BLaER1 (cell line): ENCODE measurements at regions not wholly inside any gene's neighbourhood (a gene's known extent, or its start where the extent isn't known, plus 50 kb on each side); places are given as distances from the start of the nearest gene placed in this dataset.
"Not testable (repeated sequence)": the region's sequence is repeated elsewhere in the genome, so short reads cannot be mapped to it uniquely, and the experiment has no call there.

Experiments
- H3K27ac ChIP-seq: shearing (Covaris generic); formaldehyde crosslinking; 2 replicates; pipeline ENCODE4 v1.8.1; 2022
- H3K27me3 ChIP-seq: shearing (Covaris generic); formaldehyde crosslinking; 2 replicates; pipeline ENCODE4 v1.8.1; 2022
- H3K36me3 ChIP-seq: shearing (Covaris generic); formaldehyde crosslinking; 2 replicates; pipeline ENCODE4 v1.8.1; 2022
- H3K4me1 ChIP-seq: shearing (Covaris generic); formaldehyde crosslinking; 2 replicates; pipeline ENCODE4 v1.8.1; 2022
- H3K4me2 ChIP-seq: shearing (Covaris generic); formaldehyde crosslinking; 2 replicates; pipeline ENCODE4 v1.8.1; 2022
- H3K4me3 ChIP-seq: shearing (Covaris generic); formaldehyde crosslinking; 2 replicates; pipeline ENCODE4 v1.8.1; 2022
- H3K9ac ChIP-seq: shearing (Covaris generic); formaldehyde crosslinking; 2 replicates; pipeline ENCODE4 v1.8.1; 2022
- H3K9me3 ChIP-seq: shearing (Covaris generic); formaldehyde crosslinking; 2 replicates; pipeline ENCODE4 v1.8.1; 2022
- H4K20me1 ChIP-seq: shearing (Covaris generic); formaldehyde crosslinking; 2 replicates; pipeline ENCODE4 v1.8.1; 2022
- Cebpa-rat ChIP-seq: shearing (Covaris generic); IDR thresholded peaks from 2 replicates; pipeline ENCODE4 v1.8.1; 2022

DNA sequence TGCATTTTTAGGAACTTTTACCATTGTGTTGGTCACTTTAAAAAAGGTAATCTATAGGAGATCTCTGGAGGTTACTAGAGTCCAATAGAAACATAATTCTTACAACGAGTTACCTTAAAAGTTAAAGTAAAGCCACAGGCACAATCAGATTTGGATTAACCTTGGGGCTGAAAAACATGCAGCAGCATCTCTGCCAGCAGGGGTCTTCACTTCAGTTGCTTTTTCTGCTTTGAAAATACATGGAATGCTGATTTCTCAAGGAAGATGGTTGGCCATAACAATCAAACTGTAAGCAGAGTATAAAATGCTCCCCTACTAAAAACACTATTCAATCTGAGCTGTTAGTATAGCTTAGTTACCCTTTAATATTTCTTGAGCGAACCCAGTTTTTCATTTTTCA, 1072.3 kb upstream of the PCDH10 start:
- Histone ChIP-seq H3K4me3 (no peak overlapping the region), H3K4me1 (no peaks in the 10 kb centered on the region), H3K4me2 (no peak overlapping the region), H3K9me3 (no peaks in the 10 kb centered on the region), H4K20me1 (no peaks in the 10 kb centered on the region), H3K36me3 (no peaks in the 10 kb centered on the region), H3K27ac (no peak overlapping the region), H3K9ac (no peak overlapping the region), H3K27me3 (no peaks in the 10 kb centered on the region)
- no peak for TF ChIP-seq Cebpa-rat

DNA sequence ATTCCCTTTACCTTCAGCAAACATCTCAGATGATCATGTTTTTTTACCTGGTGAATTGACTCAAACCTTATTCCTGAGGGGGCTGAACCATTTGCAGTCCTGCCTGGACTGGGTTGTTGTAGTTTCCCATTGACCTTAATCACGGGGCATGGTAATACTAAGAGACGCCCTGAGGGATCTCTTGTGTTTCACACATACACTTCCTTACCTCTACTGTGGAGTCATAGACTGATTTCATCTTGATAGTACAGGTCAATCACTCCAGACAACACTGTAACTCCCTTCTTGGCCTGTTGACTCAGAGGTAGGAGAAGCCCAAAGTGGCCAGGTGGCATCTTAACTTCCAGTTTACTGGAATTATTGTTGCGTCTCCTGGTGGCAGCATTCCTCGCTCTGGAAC, 1064.0 kb upstream of the PCDH10 start:
- H3K36me3 ChIP-seq = no peaks in the 10 kb centered on the region
- H3K4me2 ChIP-seq = no peak overlapping the region
- no peak overlapping the region for H3K4me3 ChIP-seq
- no peak overlapping the region for H3K9ac ChIP-seq
- no peaks in the 10 kb centered on the region for H3K27me3 ChIP-seq
- H3K9me3 ChIP-seq = no peaks in the 10 kb centered on the region
- no peaks in the 10 kb centered on the region for H4K20me1 ChIP-seq
- no peaks in the 10 kb centered on the region for H3K4me1 ChIP-seq
- no peak for TF ChIP-seq Cebpa-rat
- H3K27ac ChIP-seq = no peak overlapping the region

DNA sequence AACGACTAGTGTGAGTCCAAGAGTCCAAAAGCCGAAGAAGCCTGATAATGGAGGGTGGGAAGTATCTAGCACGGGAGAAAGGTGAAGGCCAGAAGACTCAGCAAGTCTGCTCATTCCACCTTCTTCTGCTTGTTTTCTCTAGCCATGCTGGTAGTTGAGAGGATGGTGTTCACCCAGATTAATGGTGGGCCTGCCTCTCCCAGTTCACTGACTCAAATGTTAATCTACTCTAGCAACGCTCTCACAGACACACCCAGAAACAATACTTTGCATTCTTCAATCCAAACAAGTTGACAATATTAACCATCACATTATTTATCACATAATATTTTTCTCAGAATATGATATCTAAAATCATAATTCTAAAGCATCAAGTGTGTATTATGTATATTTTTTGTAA, 1055.1 kb upstream of the PCDH10 start:
- Histone ChIP-seq H3K36me3 (no peaks in the 10 kb centered on the region), H3K4me1 (no peaks in the 10 kb centered on the region), H3K27me3 (no peaks in the 10 kb centered on the region), H3K4me2 (no peak overlapping the region), H3K9ac (no peak overlapping the region), H3K27ac (no peak overlapping the region), H3K4me3 (no peak overlapping the region), H3K9me3 (no peaks in the 10 kb centered on the region; the same call in 1 of the 2 replicates), H4K20me1 (no peaks in the 10 kb centered on the region)
- TF ChIP-seq Cebpa-rat = no peak

GRCh38 chr4:132097041-132097440, 1052.1 kb upstream of the PCDH10 start:
- H3K36me3 ChIP-seq = no peaks in the 10 kb centered on the region
- H3K4me1 ChIP-seq = no peaks in the 10 kb centered on the region
- H3K27ac ChIP-seq = no peak overlapping the region
- TF ChIP-seq Cebpa-rat = no peak
- no peak overlapping the region for H3K4me3 ChIP-seq
- H3K9ac ChIP-seq = no peak overlapping the region
- H3K27me3 ChIP-seq = no peaks in the 10 kb centered on the region
- H3K4me2 ChIP-seq = no peak overlapping the region
- no peaks in the 10 kb centered on the region for H4K20me1 ChIP-seq
- H3K9me3 ChIP-seq = no peaks in the 10 kb centered on the region; the same call in 1 of the 2 replicates

- Histone ChIP-seq H3K27ac (no peak overlapping the region), H4K20me1 (no peaks in the 10 kb centered on the region), H3K4me1 (no peaks in the 10 kb centered on the region), H3K4me2 (no peak overlapping the region), H3K36me3 (no peaks in the 10 kb centered on the region), H3K9me3 (no peaks in the 10 kb centered on the region), H3K9ac (no peak overlapping the region), H3K27me3 (no peaks in the 10 kb centered on the region), H3K4me3 (no peak overlapping the region)
- no peak for TF ChIP-seq Cebpa-rat
Measured at GRCh38 chr4:132101526-132101925, 1047.6 kb upstream of the PCDH10 start.

- Histone ChIP-seq H3K4me2 (no peak overlapping the region), H3K27me3 (no peaks in the 10 kb centered on the region), H3K36me3 (no peaks in the 10 kb centered on the region), H3K9me3 (no peaks in the 10 kb centered on the region; the same call in 1 of the 2 replicates), H4K20me1 (no peaks in the 10 kb centered on the region), H3K27ac (no peak overlapping the region), H3K9ac (no peak overlapping the region), H3K4me3 (no peak overlapping the region), H3K4me1 (no peaks in the 10 kb centered on the region)
- TF ChIP-seq Cebpa-rat = no peak
Measured at GRCh38 chr4:132108784-132109183, 1040.3 kb upstream of the PCDH10 start.

GRCh38 chr4:132114885-132115284, 1034.2 kb upstream of the PCDH10 start:
- no peak for TF ChIP-seq Cebpa-rat
- no peak overlapping the region for H3K9ac ChIP-seq
- H3K27ac ChIP-seq = no peak overlapping the region
- H3K36me3 ChIP-seq = no peaks in the 10 kb centered on the region
- no peaks in the 10 kb centered on the region for H4K20me1 ChIP-seq
- no peak overlapping the region for H3K4me3 ChIP-seq
- no peaks in the 10 kb centered on the region for H3K4me1 ChIP-seq
- no peaks in the 10 kb centered on the region for H3K27me3 ChIP-seq
- no peak overlapping the region for H3K4me2 ChIP-seq
- H3K9me3 ChIP-seq = no peaks in the 10 kb centered on the region; the same call in 1 of the 2 replicates

DNA sequence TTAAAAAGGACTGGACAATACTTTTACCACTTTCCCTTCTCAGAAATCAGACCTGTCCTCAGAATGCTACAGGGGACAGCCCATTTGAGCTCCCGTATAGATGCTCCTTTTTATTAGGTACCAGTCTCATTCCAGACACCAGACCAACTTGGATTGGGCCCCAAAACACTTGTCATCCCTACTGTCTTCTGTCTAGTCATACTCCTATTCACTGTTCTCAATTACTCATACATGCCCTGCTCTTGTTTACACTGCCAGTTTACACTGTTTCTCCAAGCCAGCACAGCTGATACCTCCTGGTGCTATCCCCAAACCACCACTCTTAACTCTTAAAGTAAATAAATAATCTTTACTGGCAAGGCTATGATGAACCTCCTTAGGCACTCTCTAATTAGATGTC, 1026.4 kb upstream of the PCDH10 start:
- not testable (repeated sequence) for H3K27ac ChIP-seq, H3K4me3 ChIP-seq, H3K4me2 ChIP-seq, H4K20me1 ChIP-seq, H3K9ac ChIP-seq, H3K4me1 ChIP-seq, H3K9me3 ChIP-seq, H3K27me3 ChIP-seq, H3K36me3 ChIP-seq

DNA sequence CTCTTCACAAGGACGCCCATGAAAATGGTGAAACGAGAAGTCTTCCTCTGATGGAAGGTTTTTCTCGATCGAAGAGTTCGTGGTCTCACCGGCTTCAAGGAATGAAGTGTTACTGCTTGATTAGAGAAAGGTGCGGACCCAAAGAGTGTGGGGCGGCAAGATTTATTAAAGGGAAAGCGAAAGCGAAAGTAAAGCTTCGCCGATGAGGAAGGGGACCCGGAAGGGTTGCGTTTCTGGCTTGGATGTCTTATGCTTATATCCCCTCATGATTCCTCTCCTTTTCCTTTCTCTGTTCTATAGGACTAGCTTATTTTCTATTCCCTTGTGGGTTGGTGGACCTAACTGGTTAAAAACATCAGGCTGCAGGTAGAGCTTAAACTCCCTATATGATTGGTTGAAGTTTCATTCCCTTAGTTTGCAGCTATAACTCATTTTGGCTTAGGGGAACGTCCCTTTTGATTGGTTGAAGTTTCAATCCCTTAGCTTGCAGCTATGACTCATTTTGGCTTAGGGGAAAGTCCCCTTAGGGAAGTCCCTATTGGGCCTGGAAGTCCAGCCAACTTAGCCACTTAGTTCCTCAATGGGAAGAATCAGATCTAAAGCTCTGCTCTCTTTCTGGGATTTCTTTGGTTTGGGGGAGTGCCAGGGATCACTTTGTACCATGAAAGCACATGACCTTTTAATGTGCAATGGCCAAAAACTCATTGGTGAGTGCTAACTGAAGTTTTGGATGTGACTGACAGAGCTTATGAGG, 1025.0 kb upstream of the PCDH10 start:
- H3K4me3 ChIP-seq = no peak overlapping the region
- no peaks in the 10 kb centered on the region for H3K27me3 ChIP-seq
- 0 out of 2 replicates have a peak, but pooled peaks cover 3% of the 10 kb centered on the region for H3K9me3 ChIP-seq
- no peak overlapping the region for H3K9ac ChIP-seq
- H3K4me2 ChIP-seq = no peak overlapping the region
- no peaks in the 10 kb centered on the region for H3K4me1 ChIP-seq
- no peak for TF ChIP-seq Cebpa-rat
- no peaks in the 10 kb centered on the region for H3K36me3 ChIP-seq
- no peak overlapping the region for H3K27ac ChIP-seq
- no peaks in the 10 kb centered on the region for H4K20me1 ChIP-seq

- Histone ChIP-seq H4K20me1 (no peaks in the 10 kb centered on the region), H3K36me3 (no peaks in the 10 kb centered on the region), H3K9me3 (0 out of 2 replicates have a peak, but pooled peaks cover 3% of the 10 kb centered on the region), H3K4me3 (no peak overlapping the region), H3K27me3 (no peaks in the 10 kb centered on the region), H3K9ac (no peak overlapping the region), H3K4me1 (no peaks in the 10 kb centered on the region), H3K4me2 (no peak overlapping the region), H3K27ac (no peak overlapping the region)
- TF ChIP-seq Cebpa-rat = no peak
Measured at GRCh38 chr4:132124624-132124974, 1024.5 kb upstream of the PCDH10 start.

- no peak overlapping the region for H3K9ac ChIP-seq
- H3K4me3 ChIP-seq = no peak overlapping the region
- no peaks in the 10 kb centered on the region for H4K20me1 ChIP-seq
- no peaks in the 10 kb centered on the region for H3K27me3 ChIP-seq
- 0 out of 2 replicates have a peak, but pooled peaks cover 3% of the 10 kb centered on the region for H3K9me3 ChIP-seq
- H3K4me2 ChIP-seq = no peak overlapping the region
- H3K27ac ChIP-seq = no peak overlapping the region
- no peaks in the 10 kb centered on the region for H3K4me1 ChIP-seq
- TF ChIP-seq Cebpa-rat = no peak
- H3K36me3 ChIP-seq = no peaks in the 10 kb centered on the region
Measured at GRCh38 chr4:132125131-132125530, 1024.0 kb upstream of the PCDH10 start.
